Lung (tissue), 11 donors: ENCODE measurements at regions not wholly inside any gene's neighbourhood (a gene's known extent, or its start where the extent isn't known, plus 50 kb on each side); places are given as distances from the start of the nearest gene placed in this dataset.

ENCODE experiments used
- ATAC-seq: fragments of 200-7000 bp; cut with Tn5 transposase; one replicate; pipeline ENCODE4 v1.9.1; 2020; ENCODE audit warnings: moderate number of reproducible peaks; ENCODE audit not compliant: insufficient read depth, low FRiP score
- DNase-seq, 3 donors: peaks; one replicate each; pipeline ENCODE4 v3.0.0-alpha.2; 2013 to 2017
- H3K27ac ChIP-seq, 2 donors: one replicate each; pipeline ENCODE4 v1.5.1; 2013; ENCODE audit warnings: mild to moderate bottlenecking in 2 of 2, moderate library complexity in 2 of 2, control low read depth in 1 of 2, inconsistent platforms in 1 of 2, low read depth in 1 of 2, low read length in 1 of 2
- H3K27me3 ChIP-seq, 3 donors: one replicate each; pipeline ENCODE4 v1.5.1; 2013; ENCODE audit warnings: low read length in 2 of 3; ENCODE audit not compliant: control insufficient read depth in 3 of 3, insufficient read depth in 3 of 3
- H3K36me3 ChIP-seq, 4 donors: one replicate each; pipeline ENCODE4 v1.5.1; 2013; ENCODE audit warnings: low read length in 4 of 4, mild to moderate bottlenecking in 1 of 4, moderate library complexity in 1 of 4; ENCODE audit not compliant: control insufficient read depth in 4 of 4, insufficient read depth in 4 of 4
- H3K4me1 ChIP-seq, 5 donors: one replicate each; pipeline ENCODE4 v1.5.1; 2013; ENCODE audit warnings: low read length in 5 of 5, mild to moderate bottlenecking in 2 of 5, moderate library complexity in 1 of 5; ENCODE audit not compliant: control insufficient read depth in 5 of 5, insufficient read depth in 5 of 5
- H3K4me3 ChIP-seq: one replicate; pipeline ENCODE4 v1.5.1; 2013; ENCODE audit warnings: mild to moderate bottlenecking, control low read depth, moderate library complexity
- H3K9ac ChIP-seq, 2 donors: one replicate each; pipeline ENCODE4 v1.5.1; 2013; ENCODE audit warnings: low read length in 2 of 2, control low read depth in 1 of 2; ENCODE audit not compliant: insufficient read depth in 1 of 2
- H3K9me3 ChIP-seq, 4 donors: one replicate each; pipeline ENCODE4 v1.5.1; 2013; ENCODE audit warnings: low read length in 3 of 4, mild to moderate bottlenecking in 1 of 4, moderate library complexity in 1 of 4; ENCODE audit not compliant: control insufficient read depth in 4 of 4, insufficient read depth in 3 of 4
- WGBS, 2 donors: extraction: QIAGEN DNeasy Blood & Tissue Kit; methylation state at CpG; one replicate each; pipeline ENCODE4 v1.1.7; 2013; 5-methylcytosine and 5-hydroxymethylcytosine counted together
- TF ChIP-seq, protein P1 (sequence below): IDR thresholded peaks from 2 replicates; pipeline ENCODE4 v1.5.1; 2012; ENCODE audit warnings: mild to moderate bottlenecking; ENCODE audit errors: control extremely low read depth, extremely low read depth
- donor health status: control.
- donor health status: control.
- donor health status: Bipolar disorder and iron deficiency.
- donor health status: healthy.
- donor health status: DM: yes; HTN: yes; CAD: no.

DNA sequence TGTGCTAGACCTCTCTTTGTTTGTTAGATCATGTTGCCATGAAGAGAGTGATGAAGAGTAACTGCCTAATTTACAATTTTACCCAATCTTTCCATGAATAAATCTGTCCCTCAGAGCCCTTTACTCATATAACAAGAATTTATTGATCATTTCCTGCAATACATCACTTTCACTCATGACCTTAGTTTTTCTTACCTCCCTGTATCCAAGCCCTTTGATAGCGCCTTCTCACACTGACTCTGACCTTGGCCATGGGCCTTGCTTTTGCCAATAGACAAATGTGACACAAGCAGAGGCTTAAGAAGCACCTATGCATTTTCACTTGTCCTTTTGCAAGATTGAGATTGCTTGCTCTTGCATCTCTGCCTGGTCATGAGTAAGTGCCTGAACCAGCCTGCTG, 288.1 kb downstream of the NNT start:
- no peak for DNase-seq

DNA sequence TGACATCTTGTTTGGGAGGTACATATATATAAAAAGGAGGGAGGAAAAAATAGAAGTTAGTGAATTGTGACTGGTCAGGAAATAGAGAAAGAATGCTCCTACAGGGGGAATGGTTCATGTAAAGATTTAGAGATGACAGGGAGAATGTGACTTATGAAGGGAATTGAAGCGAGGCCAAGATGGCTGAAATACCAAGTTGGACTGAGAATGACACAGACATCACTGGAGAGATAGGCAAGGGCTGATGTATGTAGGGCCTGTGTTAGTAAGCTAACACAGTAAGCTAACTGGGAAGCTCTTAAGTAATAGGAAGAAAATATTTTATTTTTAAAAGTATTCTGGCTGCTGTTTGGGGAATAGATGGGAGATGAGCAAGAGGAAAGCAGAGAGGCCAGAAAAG, 286.3 kb downstream of the NNT start:
- peaks cover 0 to 5% (median 0%) of the 10 kb centered on the region in 5 donors for H3K4me1 ChIP-seq
- WGBS, 2 donors, result 58 to 93% methylated on average over 1 of the region's 1 CpG
- ATAC-seq, result no peak
- DNase-seq, result peak; percentile 38 to 78 (median 68)
- H3K9ac ChIP-seq, result no peak overlapping the region
- H3K4me3 ChIP-seq, result no peak overlapping the region
- H3K36me3 ChIP-seq, result no peaks in the 10 kb centered on the region
- TF ChIP-seq, protein P1, sequence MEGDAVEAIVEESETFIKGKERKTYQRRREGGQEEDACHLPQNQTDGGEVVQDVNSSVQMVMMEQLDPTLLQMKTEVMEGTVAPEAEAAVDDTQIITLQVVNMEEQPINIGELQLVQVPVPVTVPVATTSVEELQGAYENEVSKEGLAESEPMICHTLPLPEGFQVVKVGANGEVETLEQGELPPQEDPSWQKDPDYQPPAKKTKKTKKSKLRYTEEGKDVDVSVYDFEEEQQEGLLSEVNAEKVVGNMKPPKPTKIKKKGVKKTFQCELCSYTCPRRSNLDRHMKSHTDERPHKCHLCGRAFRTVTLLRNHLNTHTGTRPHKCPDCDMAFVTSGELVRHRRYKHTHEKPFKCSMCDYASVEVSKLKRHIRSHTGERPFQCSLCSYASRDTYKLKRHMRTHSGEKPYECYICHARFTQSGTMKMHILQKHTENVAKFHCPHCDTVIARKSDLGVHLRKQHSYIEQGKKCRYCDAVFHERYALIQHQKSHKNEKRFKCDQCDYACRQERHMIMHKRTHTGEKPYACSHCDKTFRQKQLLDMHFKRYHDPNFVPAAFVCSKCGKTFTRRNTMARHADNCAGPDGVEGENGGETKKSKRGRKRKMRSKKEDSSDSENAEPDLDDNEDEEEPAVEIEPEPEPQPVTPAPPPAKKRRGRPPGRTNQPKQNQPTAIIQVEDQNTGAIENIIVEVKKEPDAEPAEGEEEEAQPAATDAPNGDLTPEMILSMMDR, result no peak
- H3K27me3 ChIP-seq, result no peaks in the 10 kb centered on the region
- no peak overlapping the region for H3K27ac ChIP-seq
- peaks cover 0 to 3% (median 0%) of the 10 kb centered on the region in 4 donors for H3K9me3 ChIP-seq

More for the DNA sequence above, 288.1 kb downstream of the NNT start:
- Histone ChIP-seq H3K9ac (no peak overlapping the region), H3K9me3 (peaks cover 0 to 3% (median 0%) of the 10 kb centered on the region in 4 donors), H3K36me3 (no peaks in the 10 kb centered on the region), H3K27ac (no peak overlapping the region), H3K27me3 (no peaks in the 10 kb centered on the region), H3K4me3 (no peak overlapping the region), H3K4me1 (peaks cover 0 to 5% (median 0%) of the 10 kb centered on the region in 5 donors)
- WGBS, 2 donors, result 87 to 92% methylated on average over 1 of the region's 1 CpG
- no peak for ATAC-seq
- TF ChIP-seq, protein P1, result no peak

DNA sequence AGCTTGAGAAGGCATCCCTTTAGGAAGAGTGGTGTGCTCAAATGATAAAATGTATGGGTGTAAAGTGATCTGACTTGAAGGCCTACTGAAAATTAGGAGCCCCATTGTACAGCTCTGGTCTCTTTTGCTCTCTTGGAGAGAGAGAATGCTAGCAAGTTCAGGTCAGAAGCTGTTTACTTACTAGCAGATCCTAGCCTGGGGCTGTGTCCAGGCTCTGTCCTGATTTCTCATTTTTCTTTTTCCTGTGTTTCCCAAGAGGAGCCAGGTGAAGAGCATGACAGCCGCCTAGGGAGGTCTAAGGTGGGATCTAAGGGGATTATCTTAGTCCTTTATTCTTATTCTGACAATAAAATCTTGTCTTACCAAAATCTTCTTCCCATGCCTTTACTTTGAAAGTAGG, 272.8 kb downstream of the NNT start:
- Histone ChIP-seq H3K9ac (no peak overlapping the region), H3K36me3 (no peaks in the 10 kb centered on the region), H3K27ac (no peak overlapping the region), H3K27me3 (no peaks in the 10 kb centered on the region), H3K4me3 (no peak overlapping the region), H3K4me1 (peaks cover 0 to 20% (median 8%) of the 10 kb centered on the region in 5 donors), H3K9me3 (no peaks in the 10 kb centered on the region)
- DNase-seq, result no peak
- 79 to 90% methylated on average over 1 of the region's 1 CpG for WGBS, 2 donors
- no peak for ATAC-seq
- TF ChIP-seq, protein P1, result no peak

DNA sequence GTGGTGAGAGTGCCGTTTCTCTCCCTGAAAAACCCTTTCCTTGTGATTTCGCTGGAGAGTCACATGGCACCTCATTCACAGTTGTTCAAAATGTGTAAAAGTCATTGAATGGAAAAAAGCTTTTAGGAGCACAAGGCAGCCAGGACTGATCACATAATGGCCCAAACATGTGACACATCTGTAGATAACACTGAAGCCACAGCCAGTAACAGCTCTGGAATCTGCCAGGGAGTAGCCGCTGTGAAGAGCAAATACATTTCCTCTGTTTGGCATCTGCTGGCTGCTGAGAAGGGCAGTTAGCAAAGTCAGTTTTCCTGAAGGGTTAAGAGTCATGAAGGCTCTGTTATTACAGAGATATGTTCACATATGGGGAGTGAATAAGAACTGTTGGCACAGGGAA, 271.8 kb downstream of the NNT start:
- Histone ChIP-seq H3K27ac (no peak overlapping the region), H3K9ac (no peak overlapping the region), H3K9me3 (no peaks in the 10 kb centered on the region), H3K4me1 (peaks cover 0 to 28% (median 8%) of the 10 kb centered on the region in 5 donors), H3K36me3 (no peaks in the 10 kb centered on the region), H3K4me3 (no peak overlapping the region), H3K27me3 (no peaks in the 10 kb centered on the region)
- ATAC-seq, result no peak
- 35 to 58% methylated on average over 3 of the region's 3 CpGs for WGBS, 2 donors
- TF ChIP-seq, protein P1, result no peak
- peak; percentile 69 to 90 (median 89) for DNase-seq
